Gastroesophageal sphincter (tissue), 4 donors: ENCODE measurements at regions not wholly inside any gene's neighbourhood (a gene's known extent, or its start where the extent isn't known, plus 50 kb on each side); places are given as distances from the start of the nearest gene placed in this dataset.
A peak's percentile ranks its signal among the peaks of the same experiment; 100 is the strongest.

ENCODE experiments used
- ATAC-seq: fragments of 150-250 bp; one replicate; pipeline ENCODE4 v1.9.1; 2016; ENCODE audit warnings: mild to moderate bottlenecking, moderate library complexity
- H3K27ac ChIP-seq, 4 donors: fragments of 200-600 bp; sonication (generic) in 3 of 4; 1 replicate in 3 of 4; 2 replicates in 1 of 4; pipeline ENCODE4 v1.5.1; 2016 to 2019
- H3K27me3 ChIP-seq: fragments of 200-600 bp; sonication (generic); one replicate; pipeline ENCODE4 v1.5.1; 2019
- H3K36me3 ChIP-seq, 2 donors: fragments of 200-600 bp; sonication (generic); one replicate each; pipeline ENCODE4 v1.5.1; 2019; ENCODE audit warnings: control low read depth in 1 of 2
- H3K4me1 ChIP-seq, 3 donors: fragments of 200-600 bp; sonication (generic); 1 replicate in 2 of 3; 2 replicates in 1 of 3; pipeline ENCODE4 v1.5.1; 2016 to 2019; ENCODE audit warnings: control low read depth in 2 of 3
- H3K4me3 ChIP-seq, 2 donors: fragments of 200-600 bp; sonication (generic); one replicate each; pipeline ENCODE4 v1.5.1; 2019; ENCODE audit warnings: mild to moderate bottlenecking in 1 of 2, moderate library complexity in 1 of 2
- H3K9me3 ChIP-seq, 3 donors: fragments of 200-600 bp; sonication (generic); one replicate each; pipeline ENCODE4 v1.5.1; 2017 to 2019; ENCODE audit warnings: control low read depth in 2 of 3
- CTCF ChIP-seq, 4 experiments: fragments of 200-600 bp in 2 of 4; fragments of 450-650 bp in 2 of 4; sonication (generic) in 1 of 4; IDR thresholded peaks; one replicate each; pipeline ENCODE4 v1.5.1; 2017 to 2019; ENCODE audit warnings: antibody characterized with exemption in 4 of 4, mild to moderate bottlenecking in 2 of 4, moderate library complexity in 2 of 4
- EP300 ChIP-seq: sonication (generic); formaldehyde crosslinking; IDR thresholded peaks from one replicate; pipeline ENCODE4 v1.6.1; 2017; ENCODE audit warnings: antibody characterized with exemption, mild to moderate bottlenecking
- POLR2A ChIP-seq, 2 donors: fragments of 450-650 bp; IDR thresholded peaks; one replicate each; pipeline ENCODE4 v1.6.1; 2017; ENCODE audit warnings: antibody characterized with exemption in 2 of 2, mild to moderate bottlenecking in 2 of 2, moderate library complexity in 1 of 2
- POLR2AphosphoS5 ChIP-seq: sonication (generic); formaldehyde crosslinking; IDR thresholded peaks from one replicate; pipeline ENCODE4 v1.6.1; 2017; ENCODE audit warnings: antibody characterized with exemption
- WGBS, 2 donors: methylation state at CpG; one replicate each; pipeline ENCODE4 v1.1.5; 2018; ENCODE audit warnings: low coverage in 1 of 2; 5-methylcytosine and 5-hydroxymethylcytosine counted together

- no peak for TF ChIP-seq EP300
- no peak for TF ChIP-seq POLR2AphosphoS5
- TF ChIP-seq CTCF (IDR thresholded peaks at IDR 0.05), result no peak
- TF ChIP-seq POLR2A (IDR thresholded peaks at IDR 0.05), result no peak
- no peak for ATAC-seq
- H3K27ac ChIP-seq, result no peak overlapping the region
Measured at GRCh38 chr18:42604820-42605219, 510.7 kb downstream of the RIT2 start.

GRCh38 chr18:42606886-42607495, 508.5 kb downstream of the RIT2 start:
- Histone ChIP-seq H3K27me3 (no peaks in the 10 kb centered on the region), H3K4me1 (no peaks in the 10 kb centered on the region), H3K27ac (no peak overlapping the region), H3K4me3 (no peak overlapping the region), H3K9me3 (no peaks in the 10 kb centered on the region), H3K36me3 (no peaks in the 10 kb centered on the region)
- no peak for ATAC-seq
- 68 to 83% methylated on average over 4 of the region's 4 CpGs for WGBS, 2 donors
- no peak for TF ChIP-seq POLR2A (IDR thresholded peaks at IDR 0.05)
- no peak for TF ChIP-seq EP300
- TF ChIP-seq POLR2AphosphoS5, result no peak
- no peak for TF ChIP-seq CTCF (IDR thresholded peaks at IDR 0.05)

More at GRCh38 chr18:42604820-42605219, 510.7 kb downstream of the RIT2 start:
- H3K4me1 ChIP-seq, result no peaks in the 10 kb centered on the region
- H3K4me3 ChIP-seq, result no peak overlapping the region
- H3K27me3 ChIP-seq, result no peaks in the 10 kb centered on the region
- H3K9me3 ChIP-seq, result no peaks in the 10 kb centered on the region
- H3K36me3 ChIP-seq, result no peaks in the 10 kb centered on the region

GRCh38 chr18:42611134-42611533, 504.4 kb downstream of the RIT2 start:
- H3K4me3 ChIP-seq, result no peak overlapping the region
- H3K4me1 ChIP-seq, result no peaks in the 10 kb centered on the region
- no peaks in the 10 kb centered on the region for H3K9me3 ChIP-seq
- no peaks in the 10 kb centered on the region for H3K36me3 ChIP-seq
- H3K27ac ChIP-seq, result no peak overlapping the region
- ATAC-seq, result no peak
- TF ChIP-seq POLR2A (IDR thresholded peaks at IDR 0.05) (no peak), EP300 (no peak), POLR2AphosphoS5 (no peak), CTCF (IDR thresholded peaks at IDR 0.05) (no peak)
- WGBS, 2 donors, result 92 to 100% methylated on average over 1 of the region's 1 CpG
- H3K27me3 ChIP-seq, result no peaks in the 10 kb centered on the region

- Histone ChIP-seq H3K4me3 (no peak overlapping the region), H3K27me3 (no peaks in the 10 kb centered on the region), H3K27ac (no peak overlapping the region), H3K36me3 (no peaks in the 10 kb centered on the region), H3K9me3 (no peaks in the 10 kb centered on the region), H3K4me1 (no peaks in the 10 kb centered on the region)
- 14 to 22% methylated on average over 2 of the region's 2 CpGs for WGBS, 2 donors
- TF ChIP-seq EP300 (no peak), POLR2A (IDR thresholded peaks at IDR 0.05) (no peak), CTCF (IDR thresholded peaks at IDR 0.05) (no peak), POLR2AphosphoS5 (no peak)
- ATAC-seq, result peak; percentile 66
Measured at GRCh38 chr18:42614619-42615293, 500.7 kb downstream of the RIT2 start.

- ATAC-seq, result no peak
- H3K27me3 ChIP-seq, result no peaks in the 10 kb centered on the region
- no peak overlapping the region for H3K27ac ChIP-seq
- H3K36me3 ChIP-seq, result no peaks in the 10 kb centered on the region
- TF ChIP-seq EP300 (no peak), POLR2A (IDR thresholded peaks at IDR 0.05) (no peak), CTCF (IDR thresholded peaks at IDR 0.05) (no peak), POLR2AphosphoS5 (no peak)
- 77 to 82% methylated on average over 2 to 3 of the region's 3 CpGs for WGBS, 2 donors
- no peak overlapping the region for H3K4me3 ChIP-seq
- H3K4me1 ChIP-seq, result no peaks in the 10 kb centered on the region
- no peaks in the 10 kb centered on the region for H3K9me3 ChIP-seq
Measured at GRCh38 chr18:42617221-42617620, 498.3 kb downstream of the RIT2 start.
